NCI-H524 treated with DMSO at 0.1 percent for 48 hours (cell line): ENCODE measurements at regions not wholly inside any gene's neighbourhood (a gene's known extent, or its start where the extent isn't known, plus 50 kb on each side); places are given as distances from the start of the nearest gene placed in this dataset.

ENCODE experiments used
- DNase-seq: peaks from one replicate; lab custom pipeline; 2025; lab: John Stamatoyannopoulos, UW

- no peak for DNase-seq
Measured at GRCh38 chr21:41565550-41565949, 57.6 kb upstream of the TMPRSS2 start.

GRCh38 chr21:41564871-41565274 lies 56.9 kb upstream of the TMPRSS2 start:
- no peak for DNase-seq

GRCh38 chr21:41562101-41563000 lies 54.4 kb upstream of the TMPRSS2 start:
- no peak for DNase-seq

GRCh38 chr21:41561701-41562100 lies 53.7 kb upstream of the TMPRSS2 start:
- DNase-seq, result no peak

- no peak for DNase-seq
Measured at GRCh38 chr21:41560661-41561158, 52.8 kb upstream of the TMPRSS2 start.

- DNase-seq, result no peak
Measured at GRCh38 chr21:41559658-41560631, 52.0 kb upstream of the TMPRSS2 start.

- DNase-seq, result no peak
Measured at GRCh38 chr21:41558842-41559241, 50.9 kb upstream of the TMPRSS2 start.

GRCh38 chr21:41557884-41558283 lies 49.9 kb upstream of the TMPRSS2 start:
- DNase-seq, result no peak
